Body of pancreas (tissue), 4 donors: ENCODE measurements at regions not wholly inside any gene's neighbourhood (a gene's known extent, or its start where the extent isn't known, plus 50 kb on each side); places are given as distances from the start of the nearest gene placed in this dataset.

Experiments
- POLR2A ChIP-seq, 3 donors: fragments of 450-650 bp; IDR thresholded peaks; one replicate each; pipeline ENCODE4 v1.6.1; 2016; ENCODE audit warnings: antibody characterized with exemption in 3 of 3, mild to moderate bottlenecking in 2 of 3
- TF ChIP-seq, protein P1 (sequence below), 7 experiments: fragments of 450-650 bp in 4 of 7; fragments of 200-600 bp in 3 of 7; sonication (generic) in 3 of 7; IDR thresholded peaks; one replicate each; pipeline ENCODE4 v1.5.1; 2016 to 2019; ENCODE audit warnings: antibody characterized with exemption in 7 of 7

GRCh38 chr15:39181056-39181747, 399.7 kb upstream of the THBS1 start:
- no peak for TF ChIP-seq POLR2A (IDR thresholded peaks at IDR 0.05)
- TF ChIP-seq, protein P1, sequence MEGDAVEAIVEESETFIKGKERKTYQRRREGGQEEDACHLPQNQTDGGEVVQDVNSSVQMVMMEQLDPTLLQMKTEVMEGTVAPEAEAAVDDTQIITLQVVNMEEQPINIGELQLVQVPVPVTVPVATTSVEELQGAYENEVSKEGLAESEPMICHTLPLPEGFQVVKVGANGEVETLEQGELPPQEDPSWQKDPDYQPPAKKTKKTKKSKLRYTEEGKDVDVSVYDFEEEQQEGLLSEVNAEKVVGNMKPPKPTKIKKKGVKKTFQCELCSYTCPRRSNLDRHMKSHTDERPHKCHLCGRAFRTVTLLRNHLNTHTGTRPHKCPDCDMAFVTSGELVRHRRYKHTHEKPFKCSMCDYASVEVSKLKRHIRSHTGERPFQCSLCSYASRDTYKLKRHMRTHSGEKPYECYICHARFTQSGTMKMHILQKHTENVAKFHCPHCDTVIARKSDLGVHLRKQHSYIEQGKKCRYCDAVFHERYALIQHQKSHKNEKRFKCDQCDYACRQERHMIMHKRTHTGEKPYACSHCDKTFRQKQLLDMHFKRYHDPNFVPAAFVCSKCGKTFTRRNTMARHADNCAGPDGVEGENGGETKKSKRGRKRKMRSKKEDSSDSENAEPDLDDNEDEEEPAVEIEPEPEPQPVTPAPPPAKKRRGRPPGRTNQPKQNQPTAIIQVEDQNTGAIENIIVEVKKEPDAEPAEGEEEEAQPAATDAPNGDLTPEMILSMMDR (IDR thresholded peaks at IDR 0.05) = no peak
